Fibroblast of skin of back (primary cell): ENCODE measurements at regions not wholly inside any gene's neighbourhood (a gene's known extent, or its start where the extent isn't known, plus 50 kb on each side); places are given as distances from the start of the nearest gene placed in this dataset.
"Not testable (repeated sequence)": the region's sequence is repeated elsewhere in the genome, so short reads cannot be mapped to it uniquely, and the experiment has no call there.

Source experiments
- DNase-seq: peaks from one replicate; pipeline ENCODE4 v3.0.0-alpha.2; 2013

DNA sequence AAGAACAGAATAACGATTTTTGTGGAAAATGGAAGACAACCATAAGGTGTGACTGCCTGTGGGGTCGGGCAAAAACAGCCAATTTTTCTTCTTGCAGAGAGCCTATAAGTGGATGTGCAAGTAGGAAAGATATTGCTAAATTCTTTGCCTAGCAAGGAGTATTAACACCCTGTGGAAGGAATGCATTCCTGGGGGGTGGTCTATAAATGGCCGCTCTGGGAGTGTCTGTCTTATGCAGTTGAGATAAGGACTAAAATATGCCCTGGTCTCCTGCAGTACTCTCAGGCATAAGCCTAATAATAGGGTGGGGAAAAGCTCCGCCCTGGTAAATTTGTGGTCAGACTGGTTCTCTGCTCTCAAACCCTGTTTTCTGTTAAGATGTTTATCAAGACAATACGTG is 770.6 kb upstream of the LRRN3 start:
- not testable (repeated sequence) for DNase-seq

DNA sequence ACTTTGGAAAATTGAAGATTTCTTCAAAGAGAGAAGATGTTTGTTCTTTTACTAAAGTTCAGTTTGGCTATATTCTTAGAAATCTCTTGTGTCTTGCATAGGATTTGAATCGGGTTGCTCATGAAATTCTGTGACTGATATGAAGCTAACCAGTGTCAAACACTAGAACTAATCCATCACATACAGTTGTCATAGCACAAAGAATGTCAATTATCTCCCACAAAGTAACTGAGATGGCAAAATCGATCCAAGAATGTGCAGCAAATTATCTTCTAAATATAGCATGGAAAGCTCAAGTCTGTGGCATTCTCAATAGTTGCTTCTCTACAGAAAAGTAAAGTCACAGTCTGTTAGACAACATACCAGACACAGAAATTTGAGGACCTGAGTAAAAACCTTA is 768.1 kb upstream of the LRRN3 start:
- DNase-seq: no peak

DNA sequence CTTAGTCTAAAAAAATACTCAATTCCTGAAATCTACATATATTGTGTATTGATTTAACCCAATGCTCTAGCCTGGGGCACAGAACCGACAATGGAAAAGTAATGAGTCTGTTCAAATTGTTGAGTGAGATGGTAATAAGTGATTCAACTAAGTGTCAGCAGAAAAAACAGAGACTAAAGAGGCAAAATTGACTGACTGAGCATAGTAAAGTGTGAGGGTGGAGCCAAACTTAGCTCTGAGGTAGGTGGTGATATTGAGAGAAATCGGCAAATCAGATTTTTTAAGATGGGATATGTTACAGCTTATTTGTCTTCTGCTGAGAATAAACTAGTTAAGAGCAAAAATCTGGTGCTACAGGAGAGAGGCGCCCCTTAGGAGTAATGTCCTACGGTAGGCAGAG is 764.0 kb upstream of the LRRN3 start:
- no peak for DNase-seq

DNA sequence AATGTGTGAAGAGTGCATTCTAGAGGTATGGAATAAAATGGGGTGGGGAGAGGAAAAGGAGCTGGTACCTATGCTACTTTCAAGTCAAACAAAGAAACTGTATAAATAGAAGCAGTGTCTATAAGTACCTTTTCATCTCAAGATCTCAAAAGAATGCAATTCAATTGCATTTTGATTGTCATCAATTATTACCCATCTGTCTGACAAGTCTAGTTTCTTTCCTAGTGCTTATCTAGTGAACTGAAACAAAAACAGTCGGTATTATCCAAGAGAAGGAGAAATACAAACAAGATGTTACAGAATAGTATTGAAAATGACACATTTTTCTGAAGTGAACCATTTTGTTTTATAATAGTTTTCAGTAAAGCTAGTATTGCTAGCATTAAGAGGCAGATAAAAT is 754.5 kb upstream of the LRRN3 start:
- no peak for DNase-seq

DNA sequence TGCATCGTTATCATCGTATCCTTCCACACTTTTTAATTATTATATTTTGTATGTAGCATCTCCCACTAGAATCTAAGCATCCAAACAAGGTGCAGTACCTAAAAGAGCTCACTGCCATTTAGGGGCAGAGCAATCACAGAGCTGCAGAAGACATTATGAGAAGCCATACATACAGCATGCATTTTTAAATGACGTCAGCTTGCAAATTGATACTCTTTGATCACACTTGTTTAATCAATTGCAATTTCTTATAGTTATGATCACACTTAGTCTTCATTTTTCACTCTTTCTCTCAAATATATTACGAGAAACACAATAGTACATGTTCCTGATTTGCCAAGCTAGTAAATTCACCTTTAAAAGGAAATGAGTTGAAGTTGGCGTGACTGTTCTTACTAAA is 753.3 kb upstream of the LRRN3 start:
- no peak for DNase-seq

DNA sequence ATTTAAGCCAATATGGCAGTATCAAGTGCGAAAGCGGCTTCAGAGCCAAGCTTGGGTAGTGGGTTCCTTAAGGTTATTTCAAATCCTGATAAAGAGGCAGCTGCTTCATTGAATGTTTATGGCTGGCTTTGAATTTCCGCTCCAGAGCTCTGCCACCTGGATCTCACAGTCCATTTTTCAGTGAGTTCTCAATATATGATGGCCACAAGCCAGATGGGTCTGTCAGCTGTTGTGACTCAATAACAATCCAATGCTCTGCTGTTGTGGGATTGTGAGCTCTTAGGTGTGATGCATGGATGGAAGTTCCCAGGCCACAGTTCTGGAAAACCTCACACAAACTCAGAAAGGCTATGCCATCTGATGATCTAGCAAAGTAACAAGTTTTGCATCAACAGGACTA is 743.8 kb upstream of the LRRN3 start:
- no peak for DNase-seq

DNA sequence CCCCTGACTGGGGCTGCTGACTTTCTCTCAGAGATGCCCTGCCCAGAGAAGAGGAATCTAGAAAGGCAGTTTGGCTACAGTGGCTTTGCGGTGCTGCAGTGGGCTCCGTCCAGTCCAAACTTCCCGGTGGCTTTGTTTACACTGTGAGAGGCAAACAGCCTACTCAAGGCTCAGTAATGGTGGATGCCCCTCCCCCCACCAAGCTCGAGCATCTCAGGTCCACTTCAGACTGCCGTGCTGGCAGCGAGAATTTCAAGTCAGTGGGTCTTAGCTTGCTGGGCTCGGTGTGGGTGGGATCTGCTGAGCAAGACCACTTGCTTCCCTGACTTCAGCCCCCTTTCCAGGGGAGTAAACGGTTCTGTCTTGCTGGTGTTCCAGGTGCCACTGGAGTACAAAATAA is 734.5 kb upstream of the LRRN3 start:
- no peak for DNase-seq

DNA sequence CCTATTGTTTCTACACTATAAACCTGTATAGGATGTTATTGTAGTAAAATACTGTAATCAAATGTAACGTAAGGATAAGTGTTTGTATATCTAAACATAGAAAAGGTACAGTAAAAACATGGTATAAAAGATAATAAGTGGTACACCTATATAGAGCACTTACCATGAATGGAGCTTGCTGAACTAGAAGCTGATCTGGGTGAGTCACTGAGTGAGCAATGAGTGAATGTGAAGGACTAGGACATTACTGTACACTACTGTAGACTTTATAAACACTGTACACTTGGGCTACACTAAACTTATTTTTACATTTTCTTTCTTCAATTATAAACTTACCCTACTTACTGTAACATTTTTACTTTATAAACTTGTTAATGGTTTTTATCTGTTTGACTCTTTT is 732.9 kb upstream of the LRRN3 start:
- DNase-seq: peak; percentile 64

DNA sequence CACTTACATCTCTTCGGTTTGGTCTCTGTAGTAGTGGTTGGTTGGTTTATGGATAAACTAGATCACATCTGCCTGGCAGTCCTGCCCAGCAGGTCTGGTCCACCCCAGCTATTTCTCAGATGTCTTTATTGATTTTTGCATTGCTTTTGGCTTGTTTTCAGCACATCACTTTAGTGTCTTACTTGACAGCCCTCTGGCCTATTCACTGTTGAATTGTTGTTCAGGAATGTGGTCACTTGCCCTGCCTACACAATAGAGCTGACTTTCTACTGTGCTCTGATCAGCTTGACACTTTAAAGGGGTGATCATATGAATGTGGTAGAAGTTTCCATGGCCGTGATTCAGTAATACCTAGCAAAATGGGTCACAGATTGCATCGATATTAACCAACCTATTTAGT is 719.2 kb upstream of the LRRN3 start:
- DNase-seq: no peak

DNA sequence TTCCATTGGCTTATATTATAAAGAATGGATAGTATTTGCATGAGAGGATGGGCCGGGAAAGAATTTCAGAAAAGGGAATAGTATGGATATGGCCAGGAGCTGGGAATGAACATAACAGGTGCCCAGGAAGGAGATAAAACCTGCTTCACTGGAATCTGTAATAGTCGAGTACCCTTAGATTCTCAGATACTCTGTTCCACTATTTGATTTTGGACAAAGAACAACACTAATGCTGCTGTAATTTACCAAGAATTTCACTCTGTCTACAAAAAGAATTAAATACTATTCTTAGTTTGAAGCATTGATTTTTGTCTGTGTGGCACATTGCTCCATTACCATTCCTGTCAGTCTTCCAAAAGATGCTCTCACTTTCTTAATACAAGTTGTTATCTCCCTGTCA is 718.2 kb upstream of the LRRN3 start:
- no peak for DNase-seq

DNA sequence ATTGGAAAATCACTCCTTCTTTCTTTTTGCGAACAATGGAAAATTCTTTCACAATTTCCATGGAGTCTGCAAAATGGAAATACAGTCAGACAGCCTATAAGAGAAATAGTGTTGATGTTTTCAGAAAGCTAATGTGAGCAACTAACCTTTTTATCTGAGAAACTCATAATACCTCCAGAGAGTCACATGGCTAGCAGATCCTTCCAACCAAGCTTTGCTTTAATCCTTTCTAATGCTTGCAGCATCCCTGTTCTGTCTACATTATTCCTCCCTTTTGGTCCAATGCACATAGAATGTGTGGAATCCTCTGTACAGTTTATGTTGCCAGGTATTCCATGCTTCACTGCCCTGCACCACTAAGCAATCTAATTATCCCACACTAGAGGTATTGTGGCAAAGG is 717.5 kb upstream of the LRRN3 start:
- no peak for DNase-seq

DNA sequence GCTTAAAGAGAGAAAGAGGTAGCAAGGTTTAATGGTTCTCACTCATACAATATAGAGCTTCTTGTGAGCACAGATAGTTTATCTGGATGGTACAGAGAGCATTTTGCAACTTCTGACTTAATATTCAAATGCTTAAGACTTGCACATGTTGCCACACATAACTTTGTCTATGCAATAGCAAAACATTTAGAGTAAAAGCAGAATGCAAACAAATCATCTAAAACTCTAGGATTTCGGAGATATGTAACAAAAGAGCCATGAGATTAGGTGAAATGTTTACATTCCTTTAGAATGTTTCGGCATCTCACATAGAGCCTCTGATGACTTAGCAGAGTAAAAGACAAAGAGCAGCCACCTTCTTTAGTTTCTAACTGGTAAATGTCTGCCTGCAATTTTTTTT is 717.1 kb upstream of the LRRN3 start:
- no peak for DNase-seq

DNA sequence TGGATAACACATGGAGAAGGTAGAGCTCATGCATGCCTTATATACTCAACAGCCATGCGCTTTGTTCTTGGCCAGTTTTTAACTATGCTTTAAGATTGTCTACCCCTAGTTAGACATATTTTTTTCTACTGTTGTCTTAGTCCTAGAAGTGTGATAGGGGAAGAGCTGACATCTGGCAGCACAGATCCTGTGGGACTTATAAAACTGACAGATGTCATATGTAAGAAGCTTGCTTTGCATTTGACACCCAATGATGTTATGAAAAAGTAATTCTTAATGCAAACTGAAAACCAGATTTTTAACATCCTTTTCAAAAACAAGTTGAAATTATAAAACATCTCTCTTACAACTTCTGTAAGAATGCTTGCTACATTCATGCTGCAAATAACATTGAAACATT is 715.9 kb upstream of the LRRN3 start:
- no peak for DNase-seq

DNA sequence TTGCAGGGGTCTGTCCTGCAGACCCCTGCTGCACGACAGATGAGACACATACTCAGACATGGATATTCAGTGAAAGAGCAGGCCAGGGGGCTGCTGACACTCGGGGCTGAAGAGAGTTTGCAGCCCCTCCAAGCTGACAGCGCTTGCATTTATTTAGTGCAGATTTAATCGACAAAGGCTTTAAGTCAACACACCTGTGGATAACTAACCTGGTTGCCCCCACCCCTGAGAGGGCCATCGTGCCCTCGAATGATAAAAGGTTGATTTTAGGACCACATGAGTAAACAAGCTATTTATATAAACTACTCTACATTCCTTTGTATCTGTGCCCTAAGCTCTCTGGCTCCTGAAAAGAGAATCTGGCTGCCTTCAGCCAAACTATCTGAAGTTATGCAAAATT is 708.2 kb upstream of the LRRN3 start:
- DNase-seq: no peak

DNA sequence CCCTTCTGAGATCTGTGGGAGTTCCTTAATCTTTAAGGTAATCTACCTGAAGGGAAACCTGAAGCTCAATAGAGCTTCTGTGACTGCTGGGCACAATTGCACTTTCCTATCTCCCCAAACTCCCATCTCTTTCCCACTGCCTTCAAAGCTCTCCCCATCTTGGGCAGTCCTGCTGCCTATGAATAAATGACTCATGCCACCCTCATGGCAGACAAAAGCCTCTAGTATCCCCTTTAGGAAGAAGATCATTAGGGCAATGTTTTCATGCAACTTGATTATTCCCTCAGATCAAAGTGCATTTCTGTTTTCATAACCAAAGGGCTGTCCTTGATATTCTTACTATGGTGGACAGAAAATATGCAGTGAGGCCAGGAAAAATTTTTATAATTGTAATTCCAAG is 704.9 kb upstream of the LRRN3 start:
- peak; percentile 23 for DNase-seq

DNA sequence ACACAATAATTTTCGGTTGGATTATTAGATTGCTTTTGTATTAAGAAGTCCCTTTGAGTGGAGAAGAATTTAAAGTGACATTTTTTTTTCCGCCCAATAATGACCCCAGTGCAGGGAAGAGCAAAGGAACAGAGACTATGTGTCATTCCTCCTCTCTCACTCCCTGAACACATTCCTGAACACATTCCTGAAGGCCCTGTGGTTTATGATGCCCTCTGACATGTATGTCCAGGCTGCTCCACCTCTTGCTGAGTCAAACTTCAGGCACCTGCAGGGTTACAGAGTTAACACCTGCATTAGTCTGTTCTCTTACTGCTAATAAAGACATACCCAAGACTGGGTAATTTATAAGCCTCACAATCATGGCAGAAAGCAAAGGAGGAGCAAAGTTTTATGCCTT is 704.0 kb upstream of the LRRN3 start:
- DNase-seq: peak; percentile 84

DNA sequence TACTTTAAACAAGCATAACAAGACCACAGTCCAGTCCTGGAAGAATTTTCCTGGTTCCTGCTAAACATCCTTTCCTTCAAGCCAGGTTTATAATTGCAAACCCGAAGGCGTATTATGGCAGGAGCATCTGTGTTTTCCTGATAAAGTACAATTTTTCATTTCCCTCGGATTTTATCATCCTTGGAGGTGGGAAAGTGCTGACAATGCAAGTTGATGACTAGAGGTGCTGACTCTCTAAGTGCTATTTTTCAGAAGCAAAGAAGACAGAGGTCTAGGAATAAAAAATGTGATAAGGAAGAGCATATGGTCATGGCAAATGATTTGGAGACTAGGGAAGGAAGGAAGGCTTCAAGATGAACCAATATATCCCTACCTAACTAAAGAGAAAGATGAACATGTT is 703.2 kb upstream of the LRRN3 start:
- DNase-seq: no peak

DNA sequence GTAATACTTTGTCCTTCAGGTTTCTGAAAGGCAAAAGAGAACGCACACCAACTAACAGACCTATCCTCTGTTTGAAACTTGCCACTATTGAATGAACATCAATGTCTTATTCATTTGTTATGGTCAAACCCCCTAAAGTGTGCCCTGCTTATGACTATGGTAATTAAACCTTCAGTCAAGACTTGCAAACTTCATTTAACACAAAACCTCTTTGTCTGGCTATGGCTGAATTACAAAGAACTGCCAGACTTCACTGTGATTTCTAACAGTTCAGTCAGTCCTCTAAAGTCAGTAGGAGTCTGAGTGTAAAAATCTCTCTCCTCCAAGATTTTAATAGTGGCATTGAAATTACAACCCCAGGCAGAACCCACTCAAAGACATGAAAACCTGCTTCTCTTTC is 702.5 kb upstream of the LRRN3 start:
- DNase-seq: no peak

DNA sequence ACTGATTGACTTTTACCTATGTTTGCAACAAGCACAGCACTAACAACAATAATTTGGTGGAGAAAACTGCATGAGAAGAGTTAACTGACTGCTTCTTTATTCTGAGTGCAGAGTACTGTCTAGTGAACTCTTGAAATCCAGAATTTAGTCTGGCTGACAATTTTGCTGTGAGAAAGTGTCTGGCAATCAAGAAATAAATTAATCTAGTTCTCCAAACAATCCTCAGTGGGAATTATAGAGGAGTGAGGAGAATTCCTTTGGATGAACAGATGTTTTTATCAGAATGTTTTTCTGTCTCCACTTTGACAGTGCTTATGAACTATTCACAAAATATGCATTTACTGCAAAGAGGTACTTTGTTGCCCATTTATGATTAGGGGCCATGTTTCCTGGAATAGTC is 694.9 kb upstream of the LRRN3 start:
- DNase-seq: no peak

DNA sequence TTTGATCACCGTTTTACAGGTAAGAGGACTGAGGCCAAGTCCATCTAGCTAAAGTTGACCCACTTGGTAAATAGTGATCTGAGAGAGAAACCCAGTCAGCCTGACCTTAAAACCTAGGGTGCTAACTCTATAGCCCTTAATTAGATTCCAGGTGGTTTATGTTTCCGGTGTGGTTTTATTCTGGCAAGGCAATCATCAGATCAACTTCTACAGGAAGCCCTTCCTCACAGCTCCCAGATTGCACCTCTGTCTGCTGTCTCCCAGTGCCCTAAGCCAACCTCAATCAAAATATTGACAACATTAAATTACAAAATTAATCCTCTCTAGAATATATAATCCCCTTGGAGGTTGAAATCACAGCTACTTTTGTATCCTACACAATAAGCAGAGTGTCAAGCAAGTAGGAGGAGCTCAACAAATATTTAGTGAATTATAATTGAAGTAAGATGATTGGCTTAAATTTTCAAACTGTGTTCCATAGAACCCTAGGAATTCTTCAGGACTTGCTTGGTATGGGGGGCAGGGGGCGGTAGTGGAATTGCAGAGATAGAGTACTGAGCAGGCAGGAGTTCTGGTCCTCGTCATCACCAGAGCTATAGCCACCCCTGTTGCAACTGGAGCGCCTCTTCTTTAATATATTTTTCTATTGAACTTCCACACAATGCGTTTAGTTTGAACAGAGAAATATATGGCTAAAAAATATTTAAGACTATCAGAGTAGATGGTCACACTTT is 692.8 kb upstream of the LRRN3 start:
- DNase-seq: no peak

DNA sequence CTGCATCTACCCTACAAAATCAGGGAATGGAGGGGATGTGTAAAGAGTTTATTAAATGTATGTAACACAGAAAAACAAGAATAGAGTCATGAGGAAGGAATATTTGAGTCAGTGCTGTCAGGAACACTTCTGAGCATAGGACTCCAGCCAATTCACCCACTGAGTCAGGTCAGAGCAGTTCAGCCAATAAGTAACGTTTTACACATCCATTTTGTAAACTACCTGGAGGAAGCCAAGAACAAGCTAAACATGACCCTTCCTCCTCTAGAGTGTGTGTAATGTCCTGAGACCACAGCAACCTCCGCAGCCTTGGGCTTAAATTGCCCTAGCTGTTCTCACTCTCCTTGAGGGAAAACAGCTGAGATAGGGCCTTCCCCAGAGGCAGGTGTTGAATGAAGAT is 691.5 kb upstream of the LRRN3 start:
- no peak for DNase-seq

DNA sequence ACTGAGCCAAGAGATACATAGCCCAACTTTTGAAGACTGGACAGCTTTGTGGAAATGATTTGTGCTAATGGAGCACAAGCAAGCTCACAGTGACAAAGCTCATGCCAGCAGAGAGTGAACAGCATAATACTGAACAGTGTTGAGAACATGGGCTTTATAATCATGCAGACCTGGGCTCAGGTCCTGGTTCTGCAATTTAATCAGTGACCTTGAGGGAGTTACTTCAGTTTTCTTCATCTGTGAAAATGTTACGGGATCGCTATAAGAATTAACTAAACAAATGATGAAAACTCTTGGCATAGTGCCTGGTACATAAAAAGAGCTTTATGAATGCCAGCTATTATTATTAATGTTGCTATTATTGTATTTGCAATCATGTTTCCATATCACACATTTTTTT is 690.5 kb upstream of the LRRN3 start:
- no peak for DNase-seq

DNA sequence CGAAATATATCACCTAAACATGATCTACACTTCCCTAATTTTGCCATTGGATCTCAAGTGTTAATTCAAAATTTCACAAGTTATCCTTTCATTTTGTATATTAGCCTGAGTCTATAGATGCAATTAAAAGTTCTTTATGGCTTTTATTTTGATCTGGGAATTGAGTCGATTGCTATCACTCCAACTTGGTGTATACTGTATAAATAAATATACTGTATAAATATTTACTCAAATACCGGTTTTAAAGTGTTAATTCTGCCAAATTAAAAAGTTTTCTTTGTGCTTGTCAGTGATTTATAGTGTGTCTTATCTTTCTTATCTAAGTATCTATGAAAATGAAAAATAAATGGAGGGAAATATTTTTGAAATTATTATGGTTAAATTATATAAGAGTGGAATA is 683.7 kb upstream of the LRRN3 start:
- no peak for DNase-seq

DNA sequence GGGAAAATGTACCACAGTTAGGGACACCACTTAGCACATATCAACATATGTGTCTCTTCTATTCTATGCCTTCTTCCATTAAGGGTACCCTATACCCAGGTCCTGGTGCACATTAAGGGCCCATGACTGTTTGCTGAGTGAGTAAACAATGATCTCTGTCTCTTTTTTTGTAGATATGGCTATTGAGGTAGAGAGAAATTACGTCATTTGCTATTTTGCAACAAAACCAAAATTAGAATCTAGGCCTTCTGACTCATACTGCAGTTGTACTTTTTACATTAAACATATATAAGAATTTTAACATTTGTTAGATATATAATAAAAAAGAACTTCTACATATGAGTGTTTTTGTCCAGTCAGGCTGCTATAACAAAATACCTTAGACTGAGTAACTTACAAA is 683.2 kb upstream of the LRRN3 start:
- DNase-seq: no peak

DNA sequence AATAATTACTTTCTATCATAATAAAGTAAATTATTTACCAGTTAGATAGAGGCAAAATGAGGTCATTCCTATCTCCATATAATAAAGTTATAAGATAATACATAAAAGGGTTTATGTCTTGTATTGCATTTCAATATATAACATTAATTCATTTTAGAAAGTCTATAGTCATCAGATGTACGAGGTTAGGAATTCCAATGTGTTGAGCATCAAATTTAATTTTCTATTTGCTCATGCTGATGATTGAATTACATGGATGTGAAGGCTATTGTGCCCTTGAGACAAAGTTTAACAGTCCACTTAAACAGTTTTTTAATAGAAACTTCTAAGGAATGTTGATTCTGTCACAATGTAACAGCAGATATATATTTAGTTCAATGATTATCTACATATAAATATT is 678.3 kb upstream of the LRRN3 start:
- DNase-seq: no peak

DNA sequence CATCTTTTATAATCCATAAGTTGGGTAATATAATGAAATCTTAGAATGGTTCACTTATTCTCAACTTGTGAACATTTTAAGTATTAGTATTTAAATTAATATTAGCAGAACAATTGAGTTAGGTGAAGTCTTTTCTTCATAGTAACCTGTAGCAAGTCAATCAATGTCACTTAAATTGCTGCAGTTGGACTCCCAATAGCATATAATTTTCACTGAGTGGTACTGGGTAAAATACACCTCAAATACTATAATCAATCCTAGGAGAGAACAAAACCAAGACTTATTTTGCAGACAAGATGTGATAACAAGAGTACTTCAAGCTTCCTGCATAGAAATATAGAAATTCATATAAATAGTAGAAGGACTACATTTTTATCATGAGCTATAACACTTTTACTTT is 677.9 kb upstream of the LRRN3 start:
- DNase-seq: no peak
